Neuronal stem cell (in vitro differentiated cells): ENCODE measurements at regions not wholly inside any gene's neighbourhood (a gene's known extent, or its start where the extent isn't known, plus 50 kb on each side); places are given as distances from the start of the nearest gene placed in this dataset.
A peak's percentile ranks its signal among the peaks of the same experiment; 100 is the strongest.

ENCODE experiments used
- DNase-seq: peaks from one replicate; pipeline ENCODE4 v3.0.0-alpha.2; 2013; ENCODE audit warnings: low spot score
- H2AFZ ChIP-seq: one replicate; pipeline ENCODE4 v1.6.1; 2013; ENCODE audit warnings: mild to moderate bottlenecking, low read length, inconsistent platforms
- H2AK5ac ChIP-seq: 2 replicates; pipeline ENCODE4 v1.6.1; 2013; ENCODE audit warnings: low read depth, mild to moderate bottlenecking, inconsistent platforms, low read length, moderate library complexity, mixed read lengths
- H2BK120ac ChIP-seq: 2 replicates; pipeline ENCODE4 v1.6.1; 2013; ENCODE audit warnings: low read depth, mild to moderate bottlenecking, inconsistent platforms, low read length, moderate library complexity, mixed read lengths
- H2BK12ac ChIP-seq: one replicate; pipeline ENCODE4 v1.6.1; 2013; ENCODE audit warnings: low read length, inconsistent platforms
- H2BK15ac ChIP-seq: 2 replicates; pipeline ENCODE4 v1.6.1; 2013; ENCODE audit warnings: mild to moderate bottlenecking, low read length, inconsistent platforms, mixed read lengths
- H2BK5ac ChIP-seq: one replicate; pipeline ENCODE4 v1.6.1; 2013; ENCODE audit warnings: inconsistent platforms, mild to moderate bottlenecking, low read length, moderate library complexity
- H3K14ac ChIP-seq: one replicate; pipeline ENCODE4 v1.6.1; 2013; ENCODE audit warnings: low read length, inconsistent platforms
- H3K18ac ChIP-seq: 2 replicates; pipeline ENCODE4 v1.6.1; 2013; ENCODE audit warnings: low read length, inconsistent platforms
- H3K23ac ChIP-seq: 2 replicates; pipeline ENCODE4 v1.6.1; 2013; ENCODE audit warnings: low read depth, mild to moderate bottlenecking, mixed read lengths, low read length, inconsistent platforms; ENCODE audit not compliant: poor library complexity
- H3K27ac ChIP-seq: replicated peaks from 3 replicates; pipeline ENCODE4 v1.5.1; 2013; ENCODE audit warnings: low read length, inconsistent platforms
- H3K27me3 ChIP-seq, 3 experiments: 2 replicates each; pipeline ENCODE4 v1.6.1; 2013; ENCODE audit warnings: low read length in 3 of 3, mild to moderate bottlenecking in 2 of 3, inconsistent platforms in 1 of 3, low read depth in 1 of 3, mixed read lengths in 1 of 3, moderate library complexity in 1 of 3; ENCODE audit not compliant: control insufficient read depth in 3 of 3, insufficient read depth in 3 of 3
- H3K36me3 ChIP-seq, 2 donors: replicated peaks in 1 of 2; 2 replicates each; pipeline ENCODE4 v1.6.1; 2013; ENCODE audit warnings: low read length in 2 of 2; ENCODE audit not compliant: control insufficient read depth in 2 of 2, insufficient read depth in 2 of 2
- H3K4ac ChIP-seq: 2 replicates; pipeline ENCODE4 v1.6.1; 2013; ENCODE audit warnings: inconsistent platforms, mild to moderate bottlenecking, low read length, moderate library complexity
- H3K4me1 ChIP-seq, 2 donors: 1 replicate in 1 of 2; 2 replicates in 1 of 2; pipeline ENCODE4 v1.6.1; 2013; ENCODE audit warnings: low read length in 2 of 2, low read depth in 1 of 2; ENCODE audit not compliant: control insufficient read depth in 2 of 2, insufficient read depth in 1 of 2
- H3K4me2 ChIP-seq: one replicate; pipeline ENCODE4 v1.6.1; 2013; ENCODE audit warnings: mild to moderate bottlenecking, low read length, inconsistent platforms; ENCODE audit not compliant: insufficient read depth, poor library complexity, severe bottlenecking
- H3K4me3 ChIP-seq, 2 donors: 2 replicates each; pipeline ENCODE4 v1.5.1; 2013; ENCODE audit warnings: low read length in 2 of 2, mild to moderate bottlenecking in 2 of 2, inconsistent platforms in 1 of 2, moderate library complexity in 1 of 2
- H3K79me1 ChIP-seq: one replicate; pipeline ENCODE4 v1.6.1; 2013; ENCODE audit warnings: low read depth, mild to moderate bottlenecking, inconsistent platforms, low read length, moderate library complexity
- H3K9ac ChIP-seq: one replicate; pipeline ENCODE4 v1.6.1; 2013; ENCODE audit warnings: mild to moderate bottlenecking, low read depth, low read length, inconsistent platforms; ENCODE audit not compliant: poor library complexity
- H3K9me3 ChIP-seq, 2 donors: replicated peaks in 1 of 2; 2 replicates each; pipeline versions ENCODE3 to v1.6.1; 2013; ENCODE audit warnings: low read length in 2 of 2, mild to moderate bottlenecking in 2 of 2, inconsistent platforms in 1 of 2, low read depth in 1 of 2, mixed read lengths in 1 of 2, moderate library complexity in 1 of 2; ENCODE audit not compliant: control insufficient read depth in 2 of 2, insufficient read depth in 1 of 2
- H4K8ac ChIP-seq: one replicate; pipeline ENCODE4 v1.6.1; 2013; ENCODE audit warnings: low read depth, mild to moderate bottlenecking, inconsistent platforms, low read length, moderate library complexity
- H4K91ac ChIP-seq: one replicate; pipeline ENCODE4 v1.6.1; 2013; ENCODE audit warnings: low read length, low read depth, mild to moderate bottlenecking, inconsistent platforms; ENCODE audit not compliant: poor library complexity
- WGBS, 2 donors: extraction: QIAGEN DNeasy Blood & Tissue Kit; methylation state at CpG; one replicate each; pipeline ENCODE4 v1.1.7; 2013; ENCODE audit warnings: missing lambda C conversion rate in 2 of 2, mixed read lengths in 1 of 2; ENCODE audit not compliant: insufficient read length in 2 of 2, insufficient replicate concordance in 1 of 2; ENCODE audit errors: extremely low coverage in 2 of 2; 5-methylcytosine and 5-hydroxymethylcytosine counted together

GRCh38 chr10:3325954-3326750 lies 153.6 kb upstream of the PITRM1 start:
- Histone ChIP-seq H3K27me3 (no peaks in the 10 kb centered on the region), H3K9me3 (no peaks in the 10 kb centered on the region), H3K23ac (no peak overlapping the region), H3K4me3 (no peak overlapping the region), H3K79me1 (no peaks in the 10 kb centered on the region), H3K4ac (no peak overlapping the region), H2BK12ac (no peak overlapping the region), H3K4me1 (peaks cover 0 to 8% of the 10 kb centered on the region in 2 donors), H3K4me2 (no peak overlapping the region), H4K8ac (no peak overlapping the region), H2BK15ac (no peak overlapping the region), H4K91ac (no peak overlapping the region), H3K27ac (no peak overlapping the region), H2AK5ac (no peak overlapping the region), H3K36me3 (no peaks in the 10 kb centered on the region), H3K18ac (no peak overlapping the region), H3K9ac (no peak overlapping the region), H2BK5ac (no peak overlapping the region), H2AFZ (no peak overlapping the region), H3K14ac (no peak overlapping the region), H2BK120ac (no peak overlapping the region)
- DNase-seq, result no peak
- no CpG with 5 or more reads among the region's 7 CpGs for WGBS, 2 donors

- Histone ChIP-seq H3K79me1 (no peaks in the 10 kb centered on the region), H2BK5ac (no peak overlapping the region), H3K9ac (no peak overlapping the region), H3K4me3 (no peak overlapping the region), H3K9me3 (peaks cover 0 to 2% of the 10 kb centered on the region in 2 donors), H3K4me1 (no peaks in the 10 kb centered on the region), H2BK15ac (no peak overlapping the region), H4K91ac (no peak overlapping the region), H2AK5ac (no peak overlapping the region), H4K8ac (no peak overlapping the region), H3K4ac (no peak overlapping the region), H3K27me3 (no peaks in the 10 kb centered on the region), H3K23ac (no peak overlapping the region), H3K36me3 (no peaks in the 10 kb centered on the region), H3K14ac (no peak overlapping the region), H2AFZ (no peak overlapping the region), H3K18ac (no peak overlapping the region), H3K4me2 (no peak overlapping the region), H2BK120ac (no peak overlapping the region), H3K27ac (no peak overlapping the region), H2BK12ac (no peak overlapping the region)
- DNase-seq, result no peak
- no CpG with 5 or more reads among the region's 8 CpGs for WGBS, 2 donors
Measured at GRCh38 chr10:3324612-3325038, 152.0 kb upstream of the PITRM1 start.

GRCh38 chr10:3323865-3324498 lies 151.4 kb upstream of the PITRM1 start:
- DNase-seq, result no peak
- no peak overlapping the region for H2BK120ac ChIP-seq
- no peak overlapping the region for H3K27ac ChIP-seq
- H2BK5ac ChIP-seq, result no peak overlapping the region
- H3K18ac ChIP-seq, result no peak overlapping the region
- no peak overlapping the region for H4K91ac ChIP-seq
- WGBS, 2 donors, result no CpG with 5 or more reads among the region's 11 CpGs
- no peak overlapping the region for H2AK5ac ChIP-seq
- no peak overlapping the region for H3K4me3 ChIP-seq
- H3K79me1 ChIP-seq, result no peaks in the 10 kb centered on the region
- no peak overlapping the region for H3K14ac ChIP-seq
- H2AFZ ChIP-seq, result no peak overlapping the region
- H3K4me1 ChIP-seq, result no peaks in the 10 kb centered on the region
- peaks cover 0 to 2% of the 10 kb centered on the region in 2 donors for H3K9me3 ChIP-seq
- H3K36me3 ChIP-seq, result no peaks in the 10 kb centered on the region
- H3K27me3 ChIP-seq, result no peaks in the 10 kb centered on the region
- no peak overlapping the region for H2BK12ac ChIP-seq
- H4K8ac ChIP-seq, result no peak overlapping the region
- H3K9ac ChIP-seq, result no peak overlapping the region
- no peak overlapping the region for H2BK15ac ChIP-seq
- H3K23ac ChIP-seq, result no peak overlapping the region
- H3K4ac ChIP-seq, result no peak overlapping the region
- no peak overlapping the region for H3K4me2 ChIP-seq

- H3K4me1 ChIP-seq, result no peaks in the 10 kb centered on the region
- no peak overlapping the region for H3K27ac ChIP-seq
- H3K4ac ChIP-seq, result no peak overlapping the region
- DNase-seq, result no peak
- no peak overlapping the region for H3K23ac ChIP-seq
- H3K9ac ChIP-seq, result peak overlapping the region; percentile 50
- H2BK12ac ChIP-seq, result no peak overlapping the region
- no peak overlapping the region for H2BK15ac ChIP-seq
- H2AK5ac ChIP-seq, result peak overlapping the region; percentile 46
- H2BK5ac ChIP-seq, result no peak overlapping the region
- no peak overlapping the region for H3K4me3 ChIP-seq
- H3K79me1 ChIP-seq, result no peaks in the 10 kb centered on the region
- H2BK120ac ChIP-seq, result no peak overlapping the region
- H3K27me3 ChIP-seq, result no peaks in the 10 kb centered on the region
- WGBS, 2 donors, result no CpG with 5 or more reads among the region's 9 CpGs
- peaks cover 0 to 2% of the 10 kb centered on the region in 2 donors for H3K9me3 ChIP-seq
- H3K4me2 ChIP-seq, result no peak overlapping the region
- no peaks in the 10 kb centered on the region for H3K36me3 ChIP-seq
- no peak overlapping the region for H4K8ac ChIP-seq
- H3K18ac ChIP-seq, result no peak overlapping the region
- H2AFZ ChIP-seq, result no peak overlapping the region
- no peak overlapping the region for H4K91ac ChIP-seq
- peak overlapping the region; percentile 90 for H3K14ac ChIP-seq
Measured at GRCh38 chr10:3321123-3321522, 148.5 kb upstream of the PITRM1 start.
